NB4 (cell line): ENCODE measurements at regions not wholly inside any gene's neighbourhood (a gene's known extent, or its start where the extent isn't known, plus 50 kb on each side); places are given as distances from the start of the nearest gene placed in this dataset.

Experiments
- POLR2A ChIP-seq: IDR thresholded peaks from 2 replicates; pipeline ENCODE4 v1.6.1; 2011; ENCODE audit warnings: mild to moderate bottlenecking; ENCODE audit not compliant: insufficient read length; ENCODE audit errors: extremely low read depth
- TF ChIP-seq, protein P1 (sequence below): IDR thresholded peaks from one replicate; pipeline ENCODE4 v1.5.1; 2012; ENCODE audit warnings: low read depth, low read length

- TF ChIP-seq, protein P1, sequence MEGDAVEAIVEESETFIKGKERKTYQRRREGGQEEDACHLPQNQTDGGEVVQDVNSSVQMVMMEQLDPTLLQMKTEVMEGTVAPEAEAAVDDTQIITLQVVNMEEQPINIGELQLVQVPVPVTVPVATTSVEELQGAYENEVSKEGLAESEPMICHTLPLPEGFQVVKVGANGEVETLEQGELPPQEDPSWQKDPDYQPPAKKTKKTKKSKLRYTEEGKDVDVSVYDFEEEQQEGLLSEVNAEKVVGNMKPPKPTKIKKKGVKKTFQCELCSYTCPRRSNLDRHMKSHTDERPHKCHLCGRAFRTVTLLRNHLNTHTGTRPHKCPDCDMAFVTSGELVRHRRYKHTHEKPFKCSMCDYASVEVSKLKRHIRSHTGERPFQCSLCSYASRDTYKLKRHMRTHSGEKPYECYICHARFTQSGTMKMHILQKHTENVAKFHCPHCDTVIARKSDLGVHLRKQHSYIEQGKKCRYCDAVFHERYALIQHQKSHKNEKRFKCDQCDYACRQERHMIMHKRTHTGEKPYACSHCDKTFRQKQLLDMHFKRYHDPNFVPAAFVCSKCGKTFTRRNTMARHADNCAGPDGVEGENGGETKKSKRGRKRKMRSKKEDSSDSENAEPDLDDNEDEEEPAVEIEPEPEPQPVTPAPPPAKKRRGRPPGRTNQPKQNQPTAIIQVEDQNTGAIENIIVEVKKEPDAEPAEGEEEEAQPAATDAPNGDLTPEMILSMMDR, result no peak
- no peak for TF ChIP-seq POLR2A
These were observed 153.8 kb upstream of the UQCRFS1 start for GRCh38 chr19:29366757-29367156.
